Thyroid gland (tissue), 4 donors: ENCODE measurements at regions not wholly inside any gene's neighbourhood (a gene's known extent, or its start where the extent isn't known, plus 50 kb on each side); places are given as distances from the start of the nearest gene placed in this dataset.

Source experiments
- POLR2A ChIP-seq, 2 donors: fragments of 450-650 bp; IDR thresholded peaks; one replicate each; pipeline ENCODE4 v1.6.1; 2017; ENCODE audit warnings: antibody characterized with exemption in 2 of 2, mild to moderate bottlenecking in 2 of 2, moderate library complexity in 1 of 2
- TF ChIP-seq, protein P1 (sequence below), 6 experiments: fragments of 200-600 bp in 3 of 6; fragments of 450-650 bp in 3 of 6; sonication (generic) in 3 of 6; IDR thresholded peaks; one replicate each; pipeline ENCODE4 v1.5.1; 2016 to 2019; ENCODE audit warnings: antibody characterized with exemption in 6 of 6, mild to moderate bottlenecking in 2 of 6, inconsistent platforms in 1 of 6, moderate library complexity in 1 of 6

DNA sequence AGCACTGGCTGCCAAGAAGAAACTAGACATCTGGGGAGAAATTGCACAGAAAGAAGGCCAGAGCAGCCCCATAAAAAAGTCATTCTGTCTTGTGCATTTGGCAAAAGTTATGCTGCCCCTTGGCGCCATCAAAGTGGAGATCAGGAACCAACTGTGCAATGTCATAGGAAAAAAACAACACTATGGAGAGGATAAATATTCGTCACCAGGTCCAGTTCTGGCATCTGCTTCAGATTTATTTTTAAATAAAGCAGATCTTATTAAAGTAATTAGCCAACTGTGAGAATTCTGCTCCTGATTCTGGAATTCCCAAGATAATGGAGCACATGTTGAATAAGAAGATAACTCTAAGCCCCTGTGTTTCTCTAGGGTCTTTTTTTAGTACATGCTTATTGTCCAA, 500.0 kb upstream of the IL12A start:
- TF ChIP-seq, protein P1, sequence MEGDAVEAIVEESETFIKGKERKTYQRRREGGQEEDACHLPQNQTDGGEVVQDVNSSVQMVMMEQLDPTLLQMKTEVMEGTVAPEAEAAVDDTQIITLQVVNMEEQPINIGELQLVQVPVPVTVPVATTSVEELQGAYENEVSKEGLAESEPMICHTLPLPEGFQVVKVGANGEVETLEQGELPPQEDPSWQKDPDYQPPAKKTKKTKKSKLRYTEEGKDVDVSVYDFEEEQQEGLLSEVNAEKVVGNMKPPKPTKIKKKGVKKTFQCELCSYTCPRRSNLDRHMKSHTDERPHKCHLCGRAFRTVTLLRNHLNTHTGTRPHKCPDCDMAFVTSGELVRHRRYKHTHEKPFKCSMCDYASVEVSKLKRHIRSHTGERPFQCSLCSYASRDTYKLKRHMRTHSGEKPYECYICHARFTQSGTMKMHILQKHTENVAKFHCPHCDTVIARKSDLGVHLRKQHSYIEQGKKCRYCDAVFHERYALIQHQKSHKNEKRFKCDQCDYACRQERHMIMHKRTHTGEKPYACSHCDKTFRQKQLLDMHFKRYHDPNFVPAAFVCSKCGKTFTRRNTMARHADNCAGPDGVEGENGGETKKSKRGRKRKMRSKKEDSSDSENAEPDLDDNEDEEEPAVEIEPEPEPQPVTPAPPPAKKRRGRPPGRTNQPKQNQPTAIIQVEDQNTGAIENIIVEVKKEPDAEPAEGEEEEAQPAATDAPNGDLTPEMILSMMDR (IDR thresholded peaks at IDR 0.05), result no peak
- TF ChIP-seq POLR2A (IDR thresholded peaks at IDR 0.05), result no peak
